Panc1 (cell line): ENCODE measurements at regions not wholly inside any gene's neighbourhood (a gene's known extent, or its start where the extent isn't known, plus 50 kb on each side); places are given as distances from the start of the nearest gene placed in this dataset.

Experiments
- ATAC-seq: fragments of 200-7000 bp; cut with Tn5 transposase; 2 replicates; pipeline ENCODE4 v1.9.1; 2020; ENCODE audit warnings: mild to moderate bottlenecking, moderate library complexity
- BruUV-seq: library from RNA; stranded (reverse); fragments of 400-500 nt; replicated peaks from 2 replicates; lab custom pipeline; 2021; lab: Mats Ljungman, UMichigan
- CTCF ChIA-PET: fragments of 300-600 bp; sonication (Branson Sonifier 250); formaldehyde crosslinking; loops from one replicate; lab custom pipeline; 2022; ENCODE audit warnings: antibody characterized with exemption; lab: Charles Lee
- POLR2A ChIA-PET: fragments of 300-600 bp; sonication (Branson Sonifier 250); formaldehyde crosslinking; loops from one replicate; lab custom pipeline; 2022; ENCODE audit warnings: antibody characterized with exemption; lab: Charles Lee
- DNase-seq: peaks from one replicate; pipeline ENCODE4 v3.0.0-alpha.2; 2010; ENCODE audit warnings: low read depth, low spot score
- H3K27ac ChIP-seq: 2 replicates; pipeline ENCODE4 v1.5.1; 2011; ENCODE audit warnings: mild to moderate bottlenecking, low read length, inconsistent platforms
- H3K27me3 ChIP-seq: fragments of 200-500 bp; sonication (Bioruptor generic); 2 replicates; pipeline ENCODE4 v1.6.0; 2014; ENCODE audit warnings: low read length, inconsistent platforms; ENCODE audit not compliant: control insufficient read depth, insufficient read depth
- H3K36me3 ChIP-seq: fragments of 200-500 bp; sonication (Bioruptor generic); 2 replicates; pipeline ENCODE4 v1.5.1; 2014; ENCODE audit warnings: inconsistent platforms, mild to moderate bottlenecking, low read length, moderate library complexity; ENCODE audit not compliant: control insufficient read depth, insufficient read depth
- H3K4me1 ChIP-seq: 2 replicates; pipeline ENCODE4 v1.5.1; 2011; ENCODE audit warnings: inconsistent platforms, mild to moderate bottlenecking, low read length, moderate library complexity; ENCODE audit not compliant: control insufficient read depth, insufficient read depth
- H3K4me3 ChIP-seq, 2 experiments: 2 replicates each; pipeline ENCODE4 v1.5.1; 2011 to 2012; ENCODE audit warnings: low read depth in 2 of 2, low read length in 2 of 2, mild to moderate bottlenecking in 2 of 2, inconsistent platforms in 1 of 2, moderate library complexity in 1 of 2
- H3K9me3 ChIP-seq: fragments of 200-500 bp; sonication (Bioruptor generic); 2 replicates; pipeline ENCODE4 v1.5.1; 2014; ENCODE audit warnings: low read depth, mild to moderate bottlenecking, inconsistent platforms, low read length, moderate library complexity; ENCODE audit not compliant: control insufficient read depth, insufficient read depth
- CTCF ChIP-seq: fragments of 450-650 bp; IDR thresholded peaks from 2 replicates; pipeline ENCODE4 v1.5.1; 2017; ENCODE audit warnings: mild to moderate bottlenecking
- POLR2AphosphoS5 ChIP-seq: IDR thresholded peaks from 2 replicates; pipeline ENCODE4 v1.6.1; 2012; ENCODE audit warnings: mild to moderate bottlenecking, low read depth, low read length, moderate library complexity
- SIN3A ChIP-seq: IDR thresholded peaks from 2 replicates; pipeline ENCODE4 v1.6.1; 2012; ENCODE audit warnings: low read depth, mild to moderate bottlenecking, low read length, moderate library complexity, borderline replicate concordance; ENCODE audit not compliant: insufficient read depth
- TCF7L2 ChIP-seq: IDR thresholded peaks from 2 replicates; pipeline ENCODE4 v1.6.1; 2011; ENCODE audit warnings: mild to moderate bottlenecking, low read depth, low read length, inconsistent platforms
- in situ Hi-C: cut with HindIII; loops from 2 replicates; pipeline ENCODE4 v1.10.0; 2016; ENCODE audit warnings: low sequenced_read_pairs, low pct_unique_long_range_greater_than_20kb
- intact Hi-C: fragments of 100-400 bp; cut with micrococcal nuclease; formaldehyde crosslinking; loops from one replicate; pipeline ENCODE4 v1.10.0; 2022; ENCODE audit not compliant: unreplicated experiment
- TF ChIP-seq, protein P1 (sequence below), 2 experiments: IDR thresholded peaks; 2 replicates each; pipeline ENCODE4 v1.6.1; 2011 to 2012; ENCODE audit warnings: low read depth in 2 of 2, control low read depth in 1 of 2, low read length in 1 of 2, mild to moderate bottlenecking in 1 of 2, moderate library complexity in 1 of 2; ENCODE audit not compliant: insufficient read depth in 1 of 2

DNA sequence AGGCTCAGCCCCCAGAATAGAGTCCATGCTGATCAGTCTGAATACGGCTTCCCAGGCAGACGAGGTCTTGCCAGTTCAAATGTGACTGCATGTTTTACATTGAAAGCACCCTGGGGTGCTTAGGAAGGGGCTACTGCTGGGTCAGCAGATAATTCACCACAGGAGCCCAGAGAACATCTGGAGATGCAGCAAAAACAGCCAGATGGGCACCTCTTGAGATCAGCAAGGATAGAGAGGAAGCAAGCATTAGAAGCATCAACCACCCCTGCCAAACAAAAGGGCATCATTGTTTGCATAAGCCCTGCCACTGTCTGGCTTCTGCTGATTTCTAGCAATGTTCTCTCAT is 403.1 kb downstream of the RRAGC start:
- ChIA-PET POLR2A (no interaction called here), CTCF (no interaction called here)
- Histone ChIP-seq H3K4me1 (no peaks in the 10 kb centered on the region), H3K27me3 (peaks cover 5% of the 10 kb centered on the region; the same call in 1 of the 2 replicates), H3K36me3 (no peaks in the 10 kb centered on the region), H3K27ac (no peak overlapping the region), H3K4me3 (no peak overlapping the region), H3K9me3 (no peaks in the 10 kb centered on the region)
- BruUV-seq = no TSS peak
- in situ Hi-C loops = no loop called here
- ATAC-seq (no peak), DNase-seq (no peak)
- TF ChIP-seq, protein P1, sequence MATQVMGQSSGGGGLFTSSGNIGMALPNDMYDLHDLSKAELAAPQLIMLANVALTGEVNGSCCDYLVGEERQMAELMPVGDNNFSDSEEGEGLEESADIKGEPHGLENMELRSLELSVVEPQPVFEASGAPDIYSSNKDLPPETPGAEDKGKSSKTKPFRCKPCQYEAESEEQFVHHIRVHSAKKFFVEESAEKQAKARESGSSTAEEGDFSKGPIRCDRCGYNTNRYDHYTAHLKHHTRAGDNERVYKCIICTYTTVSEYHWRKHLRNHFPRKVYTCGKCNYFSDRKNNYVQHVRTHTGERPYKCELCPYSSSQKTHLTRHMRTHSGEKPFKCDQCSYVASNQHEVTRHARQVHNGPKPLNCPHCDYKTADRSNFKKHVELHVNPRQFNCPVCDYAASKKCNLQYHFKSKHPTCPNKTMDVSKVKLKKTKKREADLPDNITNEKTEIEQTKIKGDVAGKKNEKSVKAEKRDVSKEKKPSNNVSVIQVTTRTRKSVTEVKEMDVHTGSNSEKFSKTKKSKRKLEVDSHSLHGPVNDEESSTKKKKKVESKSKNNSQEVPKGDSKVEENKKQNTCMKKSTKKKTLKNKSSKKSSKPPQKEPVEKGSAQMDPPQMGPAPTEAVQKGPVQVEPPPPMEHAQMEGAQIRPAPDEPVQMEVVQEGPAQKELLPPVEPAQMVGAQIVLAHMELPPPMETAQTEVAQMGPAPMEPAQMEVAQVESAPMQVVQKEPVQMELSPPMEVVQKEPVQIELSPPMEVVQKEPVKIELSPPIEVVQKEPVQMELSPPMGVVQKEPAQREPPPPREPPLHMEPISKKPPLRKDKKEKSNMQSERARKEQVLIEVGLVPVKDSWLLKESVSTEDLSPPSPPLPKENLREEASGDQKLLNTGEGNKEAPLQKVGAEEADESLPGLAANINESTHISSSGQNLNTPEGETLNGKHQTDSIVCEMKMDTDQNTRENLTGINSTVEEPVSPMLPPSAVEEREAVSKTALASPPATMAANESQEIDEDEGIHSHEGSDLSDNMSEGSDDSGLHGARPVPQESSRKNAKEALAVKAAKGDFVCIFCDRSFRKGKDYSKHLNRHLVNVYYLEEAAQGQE (IDR thresholded peaks at IDR 0.05; ENCODE audit: insufficient read depth in 1 of 2, low read depth in 2 of 2, low read length in 1 of 2) = no peak
- no peak for TF ChIP-seq TCF7L2
- TF ChIP-seq POLR2AphosphoS5 = no peak
- TF ChIP-seq SIN3A = no peak
- TF ChIP-seq CTCF = no peak
- intact Hi-C loops = no loop called here

GRCh38 chr1:38455829-38456530 is 403.6 kb downstream of the RRAGC start:
- Histone ChIP-seq H3K4me1 (no peaks in the 10 kb centered on the region), H3K27me3 (peaks cover 5% of the 10 kb centered on the region; the same call in 1 of the 2 replicates), H3K4me3 (no peak overlapping the region), H3K27ac (no peak overlapping the region), H3K36me3 (no peaks in the 10 kb centered on the region), H3K9me3 (no peaks in the 10 kb centered on the region)
- no peak for ATAC-seq
- ChIA-PET CTCF (no interaction called here), POLR2A (no interaction called here)
- in situ Hi-C loops = no loop called here
- intact Hi-C loops = no loop called here
- BruUV-seq = no TSS peak
- DNase-seq = no peak
- TF ChIP-seq TCF7L2 (no peak), CTCF (no peak), POLR2AphosphoS5 (no peak), SIN3A (no peak)
